ENCODE measurements at regions not wholly inside any gene's neighbourhood (a gene's known extent, or its start where the extent isn't known, plus 50 kb on each side); places are given as distances from the start of the nearest gene placed in this dataset.

- Histone ChIP-seq H3K36me3 (ENCODE audit: control insufficient read depth, insufficient read depth, low read length) (no peaks in the 10 kb centered on the region), H3K27me3 (ENCODE audit: control insufficient read depth, insufficient read depth, low read length) (no peaks in the 10 kb centered on the region), H3K27ac (ENCODE audit: low read depth, low read length) (no peak overlapping the region), H3K4me3 (ENCODE audit: low read length) (no peak overlapping the region), H3K9ac (ENCODE audit: low read length) (no peak overlapping the region), H3K4me1 (ENCODE audit: control insufficient read depth, insufficient read depth, low read length) (peaks cover 5% of the 10 kb centered on the region)
Measured at GRCh38 chr1:55588309-55588708, 373.1 kb upstream of the USP24 start.

- Histone ChIP-seq H3K27me3 (ENCODE audit: control insufficient read depth, insufficient read depth, low read length) (no peaks in the 10 kb centered on the region), H3K9ac (ENCODE audit: low read length) (no peak overlapping the region), H3K4me3 (ENCODE audit: low read length) (no peak overlapping the region), H3K4me1 (ENCODE audit: control insufficient read depth, insufficient read depth, low read length) (peaks cover 5% of the 10 kb centered on the region), H3K36me3 (ENCODE audit: control insufficient read depth, insufficient read depth, low read length) (no peaks in the 10 kb centered on the region), H3K27ac (ENCODE audit: low read depth, low read length) (no peak overlapping the region)
Measured at GRCh38 chr1:55586771-55587170, 371.6 kb upstream of the USP24 start.

- Histone ChIP-seq H3K27ac (ENCODE audit: low read depth, low read length) (no peak overlapping the region), H3K4me3 (ENCODE audit: low read length) (no peak overlapping the region), H3K4me1 (ENCODE audit: control insufficient read depth, insufficient read depth, low read length) (peaks cover 5% of the 10 kb centered on the region), H3K9ac (ENCODE audit: low read length) (no peak overlapping the region), H3K27me3 (ENCODE audit: control insufficient read depth, insufficient read depth, low read length) (no peaks in the 10 kb centered on the region), H3K36me3 (ENCODE audit: control insufficient read depth, insufficient read depth, low read length) (no peaks in the 10 kb centered on the region)
Measured at GRCh38 chr1:55585402-55585792, 370.2 kb upstream of the USP24 start.

- Histone ChIP-seq H3K9ac (ENCODE audit: low read length) (no peak overlapping the region), H3K27ac (ENCODE audit: low read depth, low read length) (no peak overlapping the region), H3K36me3 (ENCODE audit: control insufficient read depth, insufficient read depth, low read length) (no peaks in the 10 kb centered on the region), H3K4me1 (ENCODE audit: control insufficient read depth, insufficient read depth, low read length) (peaks cover 5% of the 10 kb centered on the region), H3K4me3 (ENCODE audit: low read length) (no peak overlapping the region), H3K27me3 (ENCODE audit: control insufficient read depth, insufficient read depth, low read length) (no peaks in the 10 kb centered on the region)
Measured at GRCh38 chr1:55584526-55585401, 369.6 kb upstream of the USP24 start.

- Histone ChIP-seq H3K27ac (ENCODE audit: low read depth, low read length) (no peak overlapping the region), H3K27me3 (ENCODE audit: control insufficient read depth, insufficient read depth, low read length) (no peaks in the 10 kb centered on the region), H3K4me3 (ENCODE audit: low read length) (no peak overlapping the region), H3K36me3 (ENCODE audit: control insufficient read depth, insufficient read depth, low read length) (no peaks in the 10 kb centered on the region), H3K4me1 (ENCODE audit: control insufficient read depth, insufficient read depth, low read length) (peaks cover 5% of the 10 kb centered on the region), H3K9ac (ENCODE audit: low read length) (no peak overlapping the region)
Measured at GRCh38 chr1:55582084-55582483, 366.9 kb upstream of the USP24 start.

GRCh38 chr1:55580845-55581332 lies 365.7 kb upstream of the USP24 start:
- Histone ChIP-seq H3K4me1 (ENCODE audit: control insufficient read depth, insufficient read depth, low read length) (peaks cover 5% of the 10 kb centered on the region), H3K27ac (ENCODE audit: low read depth, low read length) (no peak overlapping the region), H3K9ac (ENCODE audit: low read length) (no peak overlapping the region), H3K27me3 (ENCODE audit: control insufficient read depth, insufficient read depth, low read length) (no peaks in the 10 kb centered on the region), H3K4me3 (ENCODE audit: low read length) (no peak overlapping the region), H3K36me3 (ENCODE audit: control insufficient read depth, insufficient read depth, low read length) (no peaks in the 10 kb centered on the region)

- H3K4me1 ChIP-seq (ENCODE audit: control insufficient read depth, insufficient read depth, low read length), result no peaks in the 10 kb centered on the region
- no peak overlapping the region for H3K9ac ChIP-seq (ENCODE audit: low read length)
- H3K27ac ChIP-seq (ENCODE audit: low read depth, low read length), result no peak overlapping the region
- H3K4me3 ChIP-seq (ENCODE audit: low read length), result no peak overlapping the region
- H3K36me3 ChIP-seq (ENCODE audit: control insufficient read depth, insufficient read depth, low read length), result no peaks in the 10 kb centered on the region
- H3K27me3 ChIP-seq (ENCODE audit: control insufficient read depth, insufficient read depth, low read length), result no peaks in the 10 kb centered on the region
Measured at GRCh38 chr1:55579332-55580001, 364.3 kb upstream of the USP24 start.

GRCh38 chr1:55578646-55579045 lies 363.5 kb upstream of the USP24 start:
- no peak overlapping the region for H3K4me3 ChIP-seq (ENCODE audit: low read length)
- no peak overlapping the region for H3K9ac ChIP-seq (ENCODE audit: low read length)
- no peaks in the 10 kb centered on the region for H3K4me1 ChIP-seq (ENCODE audit: control insufficient read depth, insufficient read depth, low read length)
- no peaks in the 10 kb centered on the region for H3K36me3 ChIP-seq (ENCODE audit: control insufficient read depth, insufficient read depth, low read length)
- no peaks in the 10 kb centered on the region for H3K27me3 ChIP-seq (ENCODE audit: control insufficient read depth, insufficient read depth, low read length)
- no peak overlapping the region for H3K27ac ChIP-seq (ENCODE audit: low read depth, low read length)

- Histone ChIP-seq H3K36me3 (ENCODE audit: control insufficient read depth, insufficient read depth, low read length) (no peaks in the 10 kb centered on the region), H3K9ac (ENCODE audit: low read length) (no peak overlapping the region), H3K4me1 (ENCODE audit: control insufficient read depth, insufficient read depth, low read length) (no peaks in the 10 kb centered on the region), H3K4me3 (ENCODE audit: low read length) (no peak overlapping the region), H3K27ac (ENCODE audit: low read depth, low read length) (no peak overlapping the region), H3K27me3 (ENCODE audit: control insufficient read depth, insufficient read depth, low read length) (no peaks in the 10 kb centered on the region)
Measured at GRCh38 chr1:55575571-55576279, 360.6 kb upstream of the USP24 start.

GRCh38 chr1:55574691-55575225 lies 359.6 kb upstream of the USP24 start:
- Histone ChIP-seq H3K9ac (ENCODE audit: low read length) (no peak overlapping the region), H3K27ac (ENCODE audit: low read depth, low read length) (no peak overlapping the region), H3K4me3 (ENCODE audit: low read length) (no peak overlapping the region), H3K36me3 (ENCODE audit: control insufficient read depth, insufficient read depth, low read length) (no peaks in the 10 kb centered on the region), H3K27me3 (ENCODE audit: control insufficient read depth, insufficient read depth, low read length) (no peaks in the 10 kb centered on the region), H3K4me1 (ENCODE audit: control insufficient read depth, insufficient read depth, low read length) (no peaks in the 10 kb centered on the region)

GRCh38 chr1:55572878-55573734 lies 357.9 kb upstream of the USP24 start:
- no peaks in the 10 kb centered on the region for H3K27me3 ChIP-seq (ENCODE audit: control insufficient read depth, insufficient read depth, low read length)
- no peak overlapping the region for H3K9ac ChIP-seq (ENCODE audit: low read length)
- no peaks in the 10 kb centered on the region for H3K36me3 ChIP-seq (ENCODE audit: control insufficient read depth, insufficient read depth, low read length)
- no peak overlapping the region for H3K4me3 ChIP-seq (ENCODE audit: low read length)
- H3K4me1 ChIP-seq (ENCODE audit: control insufficient read depth, insufficient read depth, low read length), result no peaks in the 10 kb centered on the region
- no peak overlapping the region for H3K27ac ChIP-seq (ENCODE audit: low read depth, low read length)

Measured in rectal smooth muscle tissue (tissue), 1 donor.